B cell (primary cell): ENCODE measurements at regions not wholly inside any gene's neighbourhood (a gene's known extent, or its start where the extent isn't known, plus 50 kb on each side); places are given as distances from the start of the nearest gene placed in this dataset.

ENCODE experiments used
- ATAC-seq: fragments of 200-7000 bp; cut with Tn5 transposase; one replicate; pipeline ENCODE4 v1.10.0; 2021; ENCODE audit warnings: low read depth, mild to moderate bottlenecking, moderate number of reproducible peaks, moderate library complexity
- CTCF ChIA-PET: fragments of 350-600 bp; sonication (Branson Sonifier 250); formaldehyde crosslinking; loops from one replicate; lab custom pipeline; 2021; ENCODE audit warnings: antibody characterized with exemption, inconsistent platforms; lab: Charles Lee
- POLR2A ChIA-PET: fragments of 350-600 bp; sonication (Branson Sonifier 250); formaldehyde crosslinking; loops from one replicate; lab custom pipeline; 2021; ENCODE audit warnings: antibody characterized with exemption; lab: Charles Lee
- DNase-seq: peaks from one replicate; pipeline ENCODE4 v3.0.0; 2013
- H2AFZ ChIP-seq: 2 replicates; pipeline ENCODE4 v1.6.1; 2012; ENCODE audit warnings: mild to moderate bottlenecking, low read depth, low read length; ENCODE audit not compliant: insufficient read depth, poor library complexity, severe bottlenecking
- H3K27ac ChIP-seq, 2 donors: 1 replicate in 1 of 2; 2 replicates in 1 of 2; pipeline ENCODE4 v1.5.1; 2012 to 2013; ENCODE audit warnings: low read length in 2 of 2, mild to moderate bottlenecking in 2 of 2, moderate library complexity in 1 of 2
- H3K27me3 ChIP-seq, 4 experiments: fragments of 200-600 bp in 1 of 4; sonication (generic) in 1 of 4; replicated peaks in 1 of 4; 1 replicate in 2 of 4; 2 replicates in 2 of 4; pipeline versions ENCODE4 v1.6.1 to v1.7.0; 2013 to 2016; ENCODE audit warnings: low read length in 3 of 4, mild to moderate bottlenecking in 2 of 4, mixed read lengths in 1 of 4, moderate library complexity in 1 of 4; ENCODE audit not compliant: insufficient read depth in 4 of 4, control insufficient read depth in 3 of 4; ENCODE audit errors: control extremely low read depth in 1 of 4
- H3K36me3 ChIP-seq, 2 experiments: replicated peaks in 1 of 2; 1 replicate in 1 of 2; 2 replicates in 1 of 2; pipeline versions ENCODE4 v1.6.1 to v1.7.1; 2013; ENCODE audit warnings: low read length in 1 of 2; ENCODE audit not compliant: insufficient read depth in 2 of 2, control insufficient read depth in 1 of 2; ENCODE audit errors: control extremely low read depth in 1 of 2, extremely low read depth in 1 of 2
- H3K4me1 ChIP-seq, 2 donors: fragments of 200-600 bp in 1 of 2; sonication (generic) in 1 of 2; 1 replicate in 1 of 2; 2 replicates in 1 of 2; pipeline versions ENCODE4 v1.5.1 to v1.6.1; 2013 to 2017; ENCODE audit warnings: low read length in 2 of 2; ENCODE audit not compliant: control insufficient read depth in 2 of 2, insufficient read depth in 2 of 2
- H3K4me2 ChIP-seq: replicated peaks from 2 replicates; pipeline ENCODE3; 2012; ENCODE audit warnings: mild to moderate bottlenecking, low read depth, low read length; ENCODE audit not compliant: poor library complexity, severe bottlenecking
- H3K4me3 ChIP-seq, 5 experiments: fragments of 200-600 bp in 1 of 5; sonication (generic) in 1 of 5; 1 replicate in 3 of 5; 2 replicates in 2 of 5; pipeline versions ENCODE4 v1.5.1 to v1.7.0; 2011 to 2016; ENCODE audit warnings: low read length in 4 of 5, mild to moderate bottlenecking in 4 of 5, low read depth in 2 of 5, control low read depth in 1 of 5, moderate library complexity in 1 of 5; ENCODE audit not compliant: insufficient read depth in 1 of 5; ENCODE audit errors: control extremely low read depth in 1 of 5, extremely low read depth in 1 of 5
- H3K79me2 ChIP-seq: fragments of 200-600 bp; sonication (generic); one replicate; pipeline ENCODE4 v1.6.0; 2016; ENCODE audit warnings: low read length; ENCODE audit not compliant: control insufficient read depth, insufficient read depth
- H3K9ac ChIP-seq: fragments of 200-600 bp; sonication (generic); 2 replicates; pipeline ENCODE4 v1.6.1; 2017; ENCODE audit warnings: mild to moderate bottlenecking, low read length, moderate library complexity
- H3K9me3 ChIP-seq, 3 donors: one replicate each; pipeline versions ENCODE4 v1.6.1 to v1.7.1; 2013; ENCODE audit warnings: low read length in 2 of 3; ENCODE audit not compliant: control insufficient read depth in 2 of 3, insufficient read depth in 1 of 3; ENCODE audit errors: control extremely low read depth in 1 of 3
- H4K20me1 ChIP-seq: 2 replicates; pipeline ENCODE4 v1.6.0; 2012; ENCODE audit warnings: mild to moderate bottlenecking, low read length; ENCODE audit not compliant: insufficient read depth, control insufficient read depth, poor library complexity, severe bottlenecking
- H3K27ac Mint-ChIP-seq: one replicate; pipeline ENCODE4 v1.8.0; 2021; ENCODE audit warnings: mixed read lengths
- H3K27me3 Mint-ChIP-seq: one replicate; pipeline ENCODE4 v1.8.0; 2021; ENCODE audit warnings: mixed read lengths
- H3K4me1 Mint-ChIP-seq: one replicate; pipeline ENCODE4 v1.8.0; 2021; ENCODE audit warnings: mixed read lengths
- H3K4me3 Mint-ChIP-seq: one replicate; pipeline ENCODE4 v1.8.0; 2021; ENCODE audit warnings: mixed read lengths
- H3K9me3 Mint-ChIP-seq: one replicate; pipeline ENCODE4 v1.8.0; 2022; ENCODE audit warnings: mixed read lengths; ENCODE audit not compliant: insufficient read depth
- CTCF ChIP-seq: fragments of 200-600 bp; IDR thresholded peaks from one replicate; pipeline ENCODE4 v1.8.0; 2022; ENCODE audit warnings: antibody characterized with exemption, mild to moderate bottlenecking
- EZH2 ChIP-seq: IDR thresholded peaks from 2 replicates; pipeline ENCODE4 v1.6.1; 2012; ENCODE audit warnings: borderline replicate concordance, low read depth, mild to moderate bottlenecking, moderate library complexity, low read length; ENCODE audit not compliant: insufficient read depth, poor library complexity, severe bottlenecking
- WGBS: methylation state at CpG from one replicate; pipeline ENCODE4 v1.1.5; 2013; ENCODE audit warnings: missing lambda C conversion rate; ENCODE audit not compliant: insufficient coverage; 5-methylcytosine and 5-hydroxymethylcytosine counted together
- intact Hi-C: fragments of 100-400 bp; cut with micrococcal nuclease; formaldehyde crosslinking; loops from one replicate; pipeline ENCODE4 v1.10.0; 2022

GRCh38 chr3:5390936-5391625, 203.6 kb downstream of the EDEM1 start:
- H3K36me3 ChIP-seq, result no peaks in the 10 kb centered on the region
- H3K27me3 Mint-ChIP-seq, result no peaks in the 10 kb centered on the region
- intact Hi-C loops, result no loop called here
- ChIA-PET POLR2A (interaction anchor here (1.0 kb wide), 1 partner anchor 13 kb away, joined by 3 read pairs; no protein-coding TSS in a partner anchor), CTCF (interaction anchor here (0.8 to 0.9 kb wide), 2 partner anchors 10 to 26 kb away, joined by 3 to 4 read pairs; no protein-coding TSS in a partner anchor)
- H2AFZ ChIP-seq, result peak overlapping the region; percentile 53
- peak overlapping the region; percentile 77 for H3K4me3 Mint-ChIP-seq
- peaks cover 32 to 36% of the 10 kb centered on the region in 2 donors for H3K4me1 ChIP-seq
- H3K9ac ChIP-seq, result peak overlapping the region; percentile 33
- H3K27ac Mint-ChIP-seq, result peak overlapping the region; percentile 84
- peak overlapping the region; percentile 42 to 69 for H3K27ac ChIP-seq
- no peaks in the 10 kb centered on the region for H3K27me3 ChIP-seq
- H4K20me1 ChIP-seq, result no peaks in the 10 kb centered on the region
- ATAC-seq (peak; percentile 39), DNase-seq (peak; percentile 14)
- H3K79me2 ChIP-seq, result no peaks in the 10 kb centered on the region
- TF ChIP-seq CTCF, result no peak
- TF ChIP-seq EZH2, result no peak
- H3K4me1 Mint-ChIP-seq, result peaks cover 36% of the 10 kb centered on the region
- peak overlapping the region; percentile 61 for H3K4me2 ChIP-seq
- H3K9me3 Mint-ChIP-seq, result no peaks in the 10 kb centered on the region
- WGBS, result 100% methylated on average over 1 of the region's 5 CpGs
- H3K9me3 ChIP-seq, result no peaks in the 10 kb centered on the region
- H3K4me3 ChIP-seq, result peak overlapping the region in 1 of 5 experiments; percentile 3

DNA sequence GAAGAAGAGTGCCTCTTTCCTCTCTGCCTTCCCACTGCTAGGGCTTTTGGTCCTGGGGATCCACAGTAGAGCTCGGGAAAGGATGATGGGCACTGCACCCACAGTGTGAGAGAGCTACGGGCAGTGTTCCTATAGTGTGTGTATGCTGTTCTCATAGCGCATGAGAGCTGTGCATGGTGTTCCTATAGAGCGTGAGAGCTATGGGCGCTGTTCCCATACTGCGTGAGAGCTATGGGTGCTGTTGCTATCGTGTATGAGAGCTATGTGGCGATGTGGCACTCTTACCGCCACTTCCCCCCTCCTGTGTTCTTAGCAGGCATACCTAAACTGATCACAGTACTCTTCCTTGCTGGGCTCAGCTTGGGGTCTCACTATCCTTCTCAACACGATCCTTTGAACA, 213.5 kb downstream of the EDEM1 start:
- Mint-ChIP-seq H3K27me3 (peaks cover 35% of the 10 kb centered on the region), H3K27ac (no peak overlapping the region), H3K4me3 (no peak overlapping the region), H3K4me1 (no peaks in the 10 kb centered on the region), H3K9me3 (no peaks in the 10 kb centered on the region)
- H3K79me2 ChIP-seq, result no peaks in the 10 kb centered on the region
- no peaks in the 10 kb centered on the region for H4K20me1 ChIP-seq
- DNase-seq (no peak), ATAC-seq (no peak)
- no peak overlapping the region for H3K27ac ChIP-seq
- no peak overlapping the region for H3K4me3 ChIP-seq
- no peaks in the 10 kb centered on the region for H3K36me3 ChIP-seq
- no peaks in the 10 kb centered on the region for H3K4me1 ChIP-seq
- POLR2A ChIA-PET, result no interaction called here
- H3K27me3 ChIP-seq, result peaks cover 0 to 4% (median 0%) of the 10 kb centered on the region in 4 experiments
- no peak overlapping the region for H3K4me2 ChIP-seq
- CTCF ChIA-PET, result interaction anchor here (1.6 kb wide), 1 partner anchor 10 kb away, joined by 7 read pairs; no protein-coding TSS in a partner anchor
- WGBS, result 95% methylated on average over 8 of the region's 10 CpGs
- intact Hi-C loops, result no loop called here
- no peaks in the 10 kb centered on the region for H3K9me3 ChIP-seq
- H2AFZ ChIP-seq, result no peak overlapping the region
- no peak for TF ChIP-seq CTCF
- no peak for TF ChIP-seq EZH2
- no peak overlapping the region for H3K9ac ChIP-seq
